HG02970 (cell line): ENCODE measurements at regions not wholly inside any gene's neighbourhood (a gene's known extent, or its start where the extent isn't known, plus 50 kb on each side); places are given as distances from the start of the nearest gene placed in this dataset.
"Not testable (repeated sequence)": the region's sequence is repeated elsewhere in the genome, so short reads cannot be mapped to it uniquely, and the experiment has no call there.

Source experiments
- ATAC-seq: cut with Tn5 transposase; IDR thresholded peaks from one replicate; pipeline ENCODE4 v1.9.1; 2021; ENCODE audit warnings: mild to moderate bottlenecking, moderate library complexity, moderate number of reproducible peaks; ENCODE audit not compliant: unreplicated experiment, low FRiP score

DNA sequence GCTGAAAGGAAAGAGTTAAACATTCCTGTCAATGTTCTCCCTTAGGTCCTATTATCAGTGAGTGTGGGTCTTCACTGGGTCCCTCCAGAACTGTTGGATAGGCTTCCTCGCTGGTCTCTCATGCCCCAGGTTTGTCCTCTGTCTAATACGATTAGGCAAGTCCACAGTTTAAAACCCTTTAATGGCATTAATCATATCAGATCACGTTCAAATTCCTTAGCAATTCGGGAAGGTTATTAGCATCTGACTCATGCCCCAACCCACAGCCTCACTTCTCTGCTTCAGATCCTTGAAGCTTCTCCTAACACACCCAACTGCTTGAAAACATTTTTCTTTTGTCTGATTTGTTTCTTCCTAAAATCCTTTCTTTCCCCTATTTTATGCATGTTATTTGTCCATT is 224.3 kb upstream of the ATP10A start:
- ATAC-seq, result no peak

DNA sequence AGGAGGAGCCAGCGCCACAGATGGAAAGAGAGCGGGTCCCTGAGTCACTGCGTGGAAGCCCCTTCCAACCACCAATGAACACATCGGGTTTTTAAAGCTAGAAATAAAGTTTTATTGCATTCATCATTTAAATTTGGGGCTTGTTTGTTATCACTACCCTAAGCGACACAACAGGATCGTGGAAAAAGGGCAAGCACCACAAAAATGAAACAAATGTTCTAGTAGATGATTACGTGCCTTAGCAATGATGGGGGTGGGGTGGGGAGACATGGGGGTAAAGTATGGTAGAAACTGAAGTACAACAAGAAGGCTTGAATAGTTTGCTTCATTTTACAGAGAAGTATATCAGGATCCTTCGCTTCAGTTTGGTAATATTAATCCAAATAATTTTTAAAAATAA is 221.6 kb upstream of the ATP10A start:
- no peak for ATAC-seq

DNA sequence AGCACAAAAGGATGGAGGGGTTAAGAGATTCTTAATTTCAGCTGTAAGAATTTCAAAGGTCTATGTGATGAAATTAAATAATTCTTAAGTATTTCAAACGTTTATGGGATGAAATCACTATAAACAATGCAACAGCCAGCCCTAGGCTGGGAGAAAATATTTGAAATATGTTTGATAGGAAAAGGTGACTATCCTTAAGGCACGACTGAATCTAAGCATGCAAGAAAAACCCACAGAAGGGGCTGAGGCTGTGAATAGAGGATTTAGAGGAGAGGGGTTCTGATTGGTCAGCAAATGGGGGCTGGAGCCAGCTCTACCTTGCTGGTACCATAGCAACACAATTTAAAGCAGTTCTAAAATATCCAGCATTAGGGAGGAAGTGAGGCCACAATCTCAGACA is 220.8 kb upstream of the ATP10A start:
- ATAC-seq, result no peak

DNA sequence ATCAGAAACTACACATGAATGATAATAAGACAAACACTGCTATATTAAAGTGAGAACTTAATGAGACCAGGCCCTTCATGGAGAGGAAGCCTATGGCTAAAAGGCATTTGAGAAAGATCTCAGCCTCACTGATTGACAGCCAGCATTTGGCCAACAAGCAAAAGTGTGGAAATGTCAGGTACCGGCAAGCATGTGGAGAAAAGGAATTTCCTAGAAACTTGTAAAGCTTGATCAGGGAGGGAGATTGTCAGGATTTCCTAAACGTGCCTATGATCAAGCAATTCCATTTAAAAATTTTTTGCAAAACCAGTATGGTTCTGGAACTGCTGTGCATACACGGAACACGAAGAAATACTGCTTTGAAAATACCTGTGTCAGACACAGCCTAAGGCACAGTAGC is 220.3 kb upstream of the ATP10A start:
- no peak for ATAC-seq

DNA sequence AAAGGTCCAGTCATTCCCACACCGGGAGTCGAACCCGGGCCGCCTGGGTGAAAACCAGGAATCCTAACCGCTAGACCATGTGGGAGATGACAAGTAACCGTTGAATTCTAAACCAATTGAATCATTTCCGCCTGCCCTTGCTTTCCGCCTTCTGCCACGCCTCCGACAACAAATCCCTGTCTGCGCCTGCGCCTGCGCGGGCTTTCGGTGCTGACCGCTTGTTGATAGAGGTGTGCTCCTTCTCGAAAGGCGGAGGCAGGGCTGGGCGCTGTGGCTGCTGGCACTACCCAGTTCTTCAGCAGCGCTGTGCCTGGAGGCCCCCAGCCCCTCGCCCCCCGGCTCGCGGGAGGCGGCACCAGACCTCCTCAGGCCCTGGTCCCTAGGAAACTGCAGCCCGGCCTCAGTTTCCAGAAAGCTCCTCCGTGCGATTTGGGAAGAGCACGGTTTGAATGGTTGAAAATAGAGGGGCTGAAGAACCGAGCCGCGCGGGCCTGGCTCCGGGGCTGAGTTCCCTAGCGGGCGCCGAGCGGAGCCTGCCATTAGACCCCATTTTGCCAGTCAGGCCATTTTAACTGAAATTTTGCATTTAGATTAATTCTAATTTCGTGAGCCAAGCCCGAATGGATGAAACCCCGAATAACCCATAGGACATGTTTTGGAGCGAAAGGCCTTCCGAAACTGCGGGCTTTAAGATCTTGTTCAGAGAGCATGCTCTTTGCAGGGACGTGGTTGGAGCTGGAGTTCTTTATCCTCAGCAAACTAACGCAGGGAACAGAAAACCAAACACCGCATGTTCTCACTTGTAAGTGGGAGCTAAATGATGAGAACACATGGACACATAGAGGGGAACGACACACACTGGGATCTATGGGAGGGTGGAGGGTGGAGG is 219.3 kb upstream of the ATP10A start:
- peak; percentile 94 for ATAC-seq

DNA sequence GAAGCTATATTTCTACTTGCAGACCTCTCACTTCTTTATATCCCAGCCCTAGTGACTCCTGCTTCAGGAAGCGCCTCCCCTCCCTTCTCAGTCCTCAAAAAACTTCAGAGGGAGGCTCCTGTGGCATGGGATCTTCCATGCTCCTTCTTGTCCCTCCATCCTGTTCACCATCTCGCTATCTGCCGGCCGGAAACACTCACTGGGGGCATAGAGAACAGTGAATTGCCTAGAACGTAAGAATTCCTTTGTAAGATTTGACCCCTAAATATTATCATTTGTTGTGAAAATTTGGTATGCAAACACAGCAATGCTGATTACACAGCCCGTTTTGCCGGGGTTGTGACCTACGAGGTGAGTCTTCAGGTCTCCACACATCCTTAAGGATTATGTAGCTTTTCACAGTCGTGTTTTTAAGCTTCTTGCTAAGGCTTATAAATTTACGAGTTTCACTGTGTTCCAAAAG is 218.7 kb upstream of the ATP10A start:
- no peak for ATAC-seq

DNA sequence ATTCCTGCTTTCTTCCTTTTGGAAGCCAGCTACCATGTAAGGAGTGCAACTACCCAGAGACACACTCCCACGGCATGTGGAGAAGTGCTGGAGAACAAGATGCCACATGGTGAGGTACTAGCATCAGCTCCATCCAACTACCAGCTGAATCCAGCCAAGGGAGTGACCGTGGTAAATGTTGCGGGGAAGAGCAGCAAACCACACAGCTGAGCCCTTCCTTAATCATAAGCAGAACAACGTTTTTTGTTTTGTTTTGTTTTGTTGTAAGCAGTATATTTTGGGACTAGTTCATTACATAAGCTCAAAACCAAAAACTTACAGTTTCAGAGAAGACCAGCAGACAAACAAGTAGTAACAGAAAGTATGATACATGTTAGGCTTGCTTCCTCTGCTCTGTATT is 212.6 kb upstream of the ATP10A start:
- ATAC-seq, result no peak

DNA sequence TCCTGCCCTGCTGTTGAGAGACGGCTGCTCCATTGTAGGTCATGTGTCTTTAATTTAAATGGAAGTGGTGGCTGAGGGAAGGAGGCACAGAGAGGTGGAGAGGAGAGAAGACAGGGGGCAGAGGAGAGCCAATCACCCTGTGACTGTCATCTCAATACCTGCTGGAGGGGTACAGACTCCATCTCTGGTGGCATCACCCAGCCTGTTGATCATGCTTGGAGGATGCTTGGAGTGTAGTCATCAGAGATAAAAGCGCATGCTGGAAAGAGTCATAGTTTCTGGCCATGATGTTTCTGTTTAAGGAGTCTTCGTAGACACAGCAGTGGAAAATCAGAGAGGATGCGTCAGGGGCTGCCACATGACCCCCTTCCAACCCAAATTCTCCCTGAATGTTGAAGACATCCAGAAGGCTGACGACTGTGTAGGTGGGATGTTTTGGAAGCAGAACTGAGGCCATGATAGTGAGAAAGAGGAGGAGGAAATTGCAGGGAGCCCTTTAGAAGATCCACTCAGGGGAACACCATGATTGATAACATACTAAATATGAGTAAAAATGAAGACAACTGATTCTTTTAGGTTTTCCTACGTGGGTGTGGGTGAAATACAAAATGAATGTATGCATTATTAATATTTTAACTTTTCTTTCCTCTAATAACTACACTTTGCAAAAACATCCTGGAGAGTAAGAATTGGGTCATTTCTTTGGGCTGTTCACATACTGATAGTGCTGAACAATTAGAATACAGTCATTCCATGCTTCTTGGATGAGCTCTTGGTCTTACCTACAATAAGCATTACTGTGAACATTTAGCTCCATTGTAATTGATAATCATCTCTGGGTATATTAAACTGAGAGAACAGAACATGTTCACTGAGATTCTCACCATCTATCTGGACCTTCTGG is 210.6 kb upstream of the ATP10A start:
- no peak for ATAC-seq

DNA sequence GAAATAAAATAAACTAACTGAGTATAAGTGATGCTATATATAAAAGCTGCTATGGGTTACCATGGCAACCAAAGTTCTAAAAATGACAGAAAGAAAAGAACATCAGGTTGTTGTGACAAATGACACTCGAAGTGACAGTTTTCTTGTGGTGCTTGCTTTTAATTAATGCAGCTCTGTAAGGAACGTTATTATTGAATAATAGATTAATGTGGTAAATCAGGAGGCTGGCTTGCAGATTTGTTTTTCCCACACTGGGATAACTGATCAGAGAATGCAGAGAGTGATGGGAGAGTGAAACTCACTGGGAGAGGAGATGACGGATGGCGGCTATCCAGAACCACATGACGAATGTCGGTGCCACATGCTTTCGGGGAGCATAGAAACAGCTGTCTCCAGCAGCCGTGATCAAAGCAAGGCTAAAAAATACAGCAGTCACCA is 207.0 kb upstream of the ATP10A start:
- ATAC-seq, result no peak

DNA sequence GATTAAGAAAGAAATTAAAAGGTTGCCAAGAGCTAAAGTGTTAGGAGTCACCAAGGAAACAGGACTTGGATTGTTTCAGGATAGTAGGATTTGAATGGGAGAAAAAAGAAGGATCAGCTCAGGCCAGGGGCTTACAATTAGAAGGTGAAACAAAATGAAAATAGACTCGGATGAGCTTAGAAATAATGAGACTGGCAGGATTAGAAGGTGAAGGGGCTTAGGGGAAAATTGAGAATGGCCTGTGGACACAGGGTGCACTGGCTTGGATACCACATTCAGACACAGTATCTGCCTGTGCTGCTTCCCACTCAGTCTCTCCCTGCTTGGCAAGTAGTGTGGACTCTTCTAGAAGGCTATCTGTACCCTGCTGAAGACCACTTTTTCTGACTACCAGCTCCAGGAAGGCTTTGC is 206.1 kb upstream of the ATP10A start:
- no peak for ATAC-seq

DNA sequence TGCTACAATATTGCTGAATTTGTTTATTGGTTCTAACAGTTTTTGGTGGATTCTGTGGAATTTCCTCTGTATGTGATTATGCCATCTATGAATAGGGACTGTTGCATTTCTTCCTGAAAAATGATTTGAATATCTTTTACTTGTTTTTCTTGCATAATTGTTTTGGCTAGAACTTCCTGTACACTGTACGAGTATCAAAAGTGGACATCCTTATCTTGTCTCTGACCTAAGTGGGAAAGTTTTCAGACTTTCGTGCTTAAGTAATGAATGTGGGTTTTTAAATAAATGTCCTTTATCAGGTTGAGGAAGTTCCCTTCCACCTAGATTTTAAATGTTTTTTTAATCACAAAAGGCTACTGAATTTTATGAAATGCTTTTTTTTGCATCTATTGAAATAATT is 203.8 kb upstream of the ATP10A start:
- no peak for ATAC-seq

DNA sequence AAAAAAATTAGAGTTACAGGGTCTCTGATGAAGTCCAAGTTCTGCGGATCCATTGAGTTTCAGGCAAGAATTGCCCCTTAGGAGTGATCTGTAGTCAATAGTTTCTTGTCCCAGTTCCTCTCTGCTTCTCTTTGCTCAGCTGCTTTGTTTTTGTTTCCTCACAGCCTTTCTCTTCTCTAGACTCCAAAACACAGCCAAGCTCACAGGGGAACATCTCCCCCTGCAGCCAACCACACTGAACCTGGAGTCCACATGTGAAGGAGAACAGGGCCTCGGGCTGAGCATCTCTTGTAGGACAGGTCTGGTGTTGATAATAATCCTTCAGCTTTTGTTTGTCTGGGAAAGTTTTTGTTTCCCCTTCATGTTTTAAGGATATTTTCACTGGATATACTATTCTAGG is 202.6 kb upstream of the ATP10A start:
- no peak for ATAC-seq

DNA sequence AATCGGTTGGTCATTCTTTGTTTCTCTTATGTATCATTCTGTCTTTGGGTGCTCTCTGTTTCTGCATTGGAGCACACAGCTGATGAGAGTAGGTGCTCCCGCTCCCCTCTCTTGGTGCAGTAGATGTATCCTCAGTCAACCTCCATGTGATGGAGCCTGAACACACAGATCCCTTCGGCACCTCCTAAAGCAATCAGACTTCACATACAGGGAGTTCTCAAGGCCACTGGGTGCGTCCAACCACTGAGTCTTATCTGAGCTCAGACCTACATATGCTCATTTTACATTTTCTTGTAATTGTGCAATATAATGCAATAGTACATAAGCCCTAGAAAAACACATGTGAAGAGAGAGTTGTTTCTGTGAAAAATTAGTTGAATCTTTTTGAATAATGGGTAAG is 198.1 kb upstream of the ATP10A start:
- no peak for ATAC-seq

DNA sequence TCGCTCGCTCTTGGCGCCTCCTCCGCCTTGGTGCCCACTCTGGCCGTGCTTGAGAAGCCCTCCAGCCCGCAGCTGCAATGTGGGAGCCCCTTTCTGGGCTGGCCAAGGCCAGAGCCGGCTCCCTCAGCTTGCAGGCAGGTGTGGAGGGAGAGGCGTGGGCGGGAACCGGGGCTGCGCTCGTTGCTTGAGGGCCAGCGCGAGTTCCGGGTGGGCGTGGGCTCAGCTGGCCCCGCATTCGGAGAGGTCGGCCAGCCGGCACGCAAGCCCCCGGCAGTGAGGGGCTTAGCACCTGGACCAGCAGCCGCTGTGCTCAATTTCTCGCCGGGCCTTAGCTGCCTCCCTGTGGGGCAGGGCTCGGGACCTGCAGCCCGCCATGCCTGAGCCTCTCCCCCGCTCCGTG is 193.6 kb upstream of the ATP10A start:
- not testable (repeated sequence) for ATAC-seq

DNA sequence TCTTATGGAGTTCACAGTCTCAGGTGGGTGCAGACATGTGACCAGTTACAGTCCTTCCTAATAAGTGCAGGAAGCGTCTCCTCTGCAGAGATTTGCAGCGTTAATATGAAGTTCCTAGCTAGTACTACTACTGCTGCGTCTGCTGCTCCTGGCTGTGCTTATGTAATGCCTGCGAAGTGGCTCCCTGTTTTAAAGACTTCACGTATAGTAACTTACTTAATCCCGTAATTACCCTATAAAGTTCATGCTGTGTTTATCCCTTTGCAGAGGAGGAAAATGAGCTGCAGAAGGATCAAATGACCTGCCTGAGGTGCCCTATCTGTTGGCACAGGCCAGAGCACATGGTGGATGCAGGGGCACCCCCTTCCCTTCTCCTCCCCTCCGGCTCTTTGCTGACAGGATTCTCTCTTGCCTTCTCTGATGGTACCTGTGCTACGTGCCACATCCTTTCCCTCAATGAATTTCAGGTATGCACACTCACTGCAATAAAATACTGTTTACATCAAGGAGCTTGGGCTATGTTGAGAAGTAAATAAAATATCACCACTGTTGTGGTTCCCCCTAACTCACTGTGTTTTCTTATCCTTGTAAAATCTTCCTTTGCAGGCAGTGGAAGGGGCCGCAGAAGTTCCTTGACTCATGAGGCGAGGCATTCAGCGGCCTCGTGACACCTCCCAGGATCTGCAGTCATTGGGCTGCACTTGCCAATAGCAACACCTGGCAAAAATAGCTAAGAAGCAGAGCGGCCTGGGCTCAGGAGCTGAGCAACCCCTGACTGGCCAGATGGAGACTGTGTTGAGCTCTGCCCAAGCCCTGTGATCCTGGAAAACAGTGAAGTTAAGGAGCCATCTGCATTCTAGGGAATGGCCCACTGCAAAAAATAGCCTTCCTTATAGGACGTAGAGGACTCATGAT is 188.9 kb upstream of the ATP10A start:
- ATAC-seq, result no peak

DNA sequence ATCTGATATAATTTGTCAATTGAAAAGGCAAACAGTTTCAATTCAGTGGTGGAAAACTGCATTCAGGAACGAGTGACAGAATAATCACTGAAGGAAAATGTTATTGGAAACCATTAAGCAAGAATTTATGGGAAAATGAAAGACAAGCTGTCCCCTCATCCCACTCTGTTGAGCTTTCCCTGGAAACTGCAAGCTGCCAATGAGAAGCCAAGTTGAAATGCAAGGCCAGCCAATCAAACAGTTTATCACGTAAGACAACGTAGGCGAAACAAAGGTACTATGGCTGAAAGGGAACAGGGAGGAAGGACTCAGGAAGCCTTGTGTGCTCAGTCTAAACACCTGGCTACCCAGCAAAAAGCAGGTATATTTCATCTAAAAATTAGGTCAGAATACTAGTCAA is 187.9 kb upstream of the ATP10A start:
- ATAC-seq, result no peak

DNA sequence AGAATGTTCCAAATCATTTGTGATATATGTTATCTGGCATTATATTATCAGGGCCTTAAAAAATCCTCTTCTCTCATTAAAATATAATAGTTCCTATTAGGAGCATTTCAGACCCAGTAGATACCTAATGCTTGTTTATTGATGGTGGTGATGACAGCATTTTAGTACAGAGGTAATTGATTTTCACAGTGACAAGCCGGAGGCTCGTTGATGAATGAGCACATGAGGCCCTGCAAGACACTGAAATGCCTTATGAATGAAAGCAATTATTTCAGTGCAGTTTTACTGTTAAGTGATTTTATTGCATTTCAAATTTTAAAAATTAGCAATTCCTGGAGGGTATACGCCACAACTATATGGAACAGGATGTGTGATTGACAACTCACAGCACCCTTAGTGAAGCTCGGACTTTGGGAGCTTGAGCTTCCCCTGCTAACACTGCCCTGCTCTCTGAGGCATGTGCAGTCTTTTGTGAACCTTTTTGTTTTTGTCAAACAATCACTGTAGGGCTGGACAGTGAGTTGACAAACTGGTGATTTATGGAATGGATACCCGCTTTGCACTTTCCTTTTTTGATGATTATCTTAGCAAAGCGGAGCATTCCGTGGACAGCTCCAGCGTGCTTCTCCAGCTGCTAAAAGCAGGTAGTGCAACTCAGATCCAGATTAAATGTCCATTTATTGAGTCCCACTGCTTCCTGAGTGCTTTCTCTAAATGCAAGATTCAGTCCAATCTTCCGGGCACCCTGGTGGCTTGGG is 187.0 kb upstream of the ATP10A start:
- no peak for ATAC-seq

DNA sequence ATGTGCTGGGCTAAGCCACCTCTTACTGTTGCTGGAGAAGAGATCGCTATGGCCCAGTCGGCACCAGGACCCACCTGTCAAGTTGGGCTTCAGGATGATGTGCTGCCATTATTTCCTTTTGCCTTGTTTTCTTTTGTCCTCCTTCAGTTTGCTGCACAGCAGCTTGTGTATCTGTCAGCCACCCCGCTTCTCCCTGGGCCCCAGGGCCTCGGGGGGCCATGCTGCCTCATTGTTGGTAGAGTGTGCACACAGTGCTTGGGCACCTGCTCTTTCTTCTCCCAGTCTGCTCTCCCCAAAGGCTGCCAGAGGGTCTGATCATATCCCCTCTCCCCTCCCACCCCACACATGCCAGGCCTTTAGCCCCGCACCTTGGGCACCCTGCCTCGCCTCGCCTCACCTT is 185.5 kb upstream of the ATP10A start:
- ATAC-seq, result no peak

DNA sequence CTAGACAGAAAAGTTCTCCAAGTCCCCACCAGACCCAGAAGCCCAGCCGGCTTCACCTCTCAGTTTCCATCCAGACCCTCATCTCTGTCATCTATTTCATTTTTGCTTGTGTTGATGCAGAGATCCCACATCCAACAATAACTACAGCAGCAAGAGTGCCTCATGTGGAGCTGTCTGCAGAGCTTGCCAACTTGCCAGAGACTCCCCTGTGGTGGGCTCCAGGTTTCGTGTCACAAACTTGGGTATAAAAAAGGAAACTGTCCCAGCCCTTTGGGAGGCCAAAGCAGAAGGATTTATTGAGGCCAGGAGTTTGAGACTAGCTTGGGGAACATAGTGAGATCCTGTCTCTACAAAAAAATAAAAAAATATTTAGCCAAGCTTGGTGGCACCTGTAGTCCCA is 182.4 kb upstream of the ATP10A start:
- no peak for ATAC-seq

DNA sequence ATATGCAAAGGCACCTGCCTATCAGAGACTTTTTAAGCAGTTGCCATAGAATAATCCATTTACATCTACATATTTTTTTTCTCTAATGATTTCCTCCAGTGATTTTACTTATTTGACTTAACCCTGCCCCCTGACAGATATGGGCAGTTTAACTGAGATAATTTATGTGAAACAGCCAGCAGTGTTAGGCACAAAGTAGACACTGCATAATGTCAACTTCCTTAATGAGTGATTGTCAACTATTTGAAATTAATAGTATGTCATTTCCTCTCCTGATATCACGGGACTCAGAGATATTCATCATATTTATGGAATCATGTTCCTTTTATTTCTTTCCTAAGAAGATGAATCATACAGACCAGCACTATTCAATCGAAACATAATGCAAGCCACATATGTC is 179.9 kb upstream of the ATP10A start:
- no peak for ATAC-seq
